AG09309 (cell line): ENCODE measurements at regions not wholly inside any gene's neighbourhood (a gene's known extent, or its start where the extent isn't known, plus 50 kb on each side); places are given as distances from the start of the nearest gene placed in this dataset.
A peak's percentile ranks its signal among the peaks of the same experiment; 100 is the strongest.

Experiments
- DNase-seq: peaks from one replicate; pipeline ENCODE4 v3.0.0-alpha.2; 2010; ENCODE audit warnings: low read depth
- H3K4me3 ChIP-seq: 2 replicates; pipeline ENCODE4 v1.5.1; 2011; ENCODE audit warnings: mild to moderate bottlenecking, low read depth, low read length, moderate library complexity; ENCODE audit not compliant: control insufficient read depth
- CTCF ChIP-seq: IDR thresholded peaks from 2 replicates; pipeline ENCODE4 v1.5.1; 2011; ENCODE audit warnings: mild to moderate bottlenecking, low read depth, low read length, inconsistent platforms; ENCODE audit not compliant: insufficient read depth, control insufficient read depth; ENCODE audit errors: missing control alignments

- DNase-seq = no peak
- no peak overlapping the region for H3K4me3 ChIP-seq
- TF ChIP-seq CTCF = no peak
Observed at GRCh38 chr11:106228996-106229395, 151.5 kb downstream of the AASDHPPT start.

- no peak overlapping the region for H3K4me3 ChIP-seq
- peak; percentile 14 for DNase-seq
- peak; percentile 24 for TF ChIP-seq CTCF
Observed at GRCh38 chr11:106231591-106231990, 154.1 kb downstream of the AASDHPPT start.

- no peak for DNase-seq
- H3K4me3 ChIP-seq = no peak overlapping the region
- no peak for TF ChIP-seq CTCF
Observed at GRCh38 chr11:106233191-106233590, 155.7 kb downstream of the AASDHPPT start.

- no peak for TF ChIP-seq CTCF
- H3K4me3 ChIP-seq = no peak overlapping the region
- DNase-seq = no peak
Observed at GRCh38 chr11:106234794-106235193, 157.3 kb downstream of the AASDHPPT start.

- TF ChIP-seq CTCF = no peak
- H3K4me3 ChIP-seq = no peak overlapping the region
- no peak for DNase-seq
Observed at GRCh38 chr11:106236295-106236694, 158.8 kb downstream of the AASDHPPT start.

GRCh38 chr11:106238704-106239360, 161.4 kb downstream of the AASDHPPT start:
- no peak for TF ChIP-seq CTCF
- no peak for DNase-seq
- H3K4me3 ChIP-seq = no peak overlapping the region
